AG09319 (cell line): ENCODE measurements at regions not wholly inside any gene's neighbourhood (a gene's known extent, or its start where the extent isn't known, plus 50 kb on each side); places are given as distances from the start of the nearest gene placed in this dataset.

Source experiments
- DNase-seq: peaks from one replicate; pipeline ENCODE4 v3.0.0-alpha.2; 2010; ENCODE audit warnings: low read depth; ENCODE audit errors: extremely low read depth
- CTCF ChIP-seq: IDR thresholded peaks from 2 replicates; pipeline ENCODE4 v1.5.1; 2011; ENCODE audit warnings: low read depth, mild to moderate bottlenecking, inconsistent platforms, low read length, moderate library complexity

- DNase-seq: no peak
- no peak for TF ChIP-seq CTCF
These were observed 543.2 kb upstream of the NRXN1 start for GRCh38 chr2:51575181-51575580.

GRCh38 chr2:51559026-51559425 is 527.1 kb upstream of the NRXN1 start:
- no peak for DNase-seq
- no peak for TF ChIP-seq CTCF

DNA sequence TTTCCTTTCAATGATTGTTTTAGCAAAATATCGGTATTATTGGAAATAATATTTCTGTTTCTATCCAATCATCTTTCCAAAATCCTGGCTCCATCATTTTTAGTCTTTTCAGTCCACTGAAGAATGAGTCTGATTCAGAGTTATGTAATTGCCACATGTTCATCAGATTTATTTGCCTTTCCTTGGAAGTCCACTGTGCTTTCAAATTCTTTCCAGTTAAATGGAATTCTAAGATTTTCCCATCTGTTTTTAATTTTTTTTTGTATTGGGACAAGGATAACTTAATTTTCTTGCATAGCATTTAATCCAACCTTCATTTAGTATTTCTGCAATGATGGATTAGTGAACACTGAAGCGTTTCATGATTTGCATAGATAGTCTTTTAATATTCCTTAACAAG is 521.5 kb upstream of the NRXN1 start:
- no peak for DNase-seq
- no peak for TF ChIP-seq CTCF

- no peak for DNase-seq
- no peak for TF ChIP-seq CTCF
These were observed 503.8 kb upstream of the NRXN1 start for GRCh38 chr2:51535763-51536162.

DNA sequence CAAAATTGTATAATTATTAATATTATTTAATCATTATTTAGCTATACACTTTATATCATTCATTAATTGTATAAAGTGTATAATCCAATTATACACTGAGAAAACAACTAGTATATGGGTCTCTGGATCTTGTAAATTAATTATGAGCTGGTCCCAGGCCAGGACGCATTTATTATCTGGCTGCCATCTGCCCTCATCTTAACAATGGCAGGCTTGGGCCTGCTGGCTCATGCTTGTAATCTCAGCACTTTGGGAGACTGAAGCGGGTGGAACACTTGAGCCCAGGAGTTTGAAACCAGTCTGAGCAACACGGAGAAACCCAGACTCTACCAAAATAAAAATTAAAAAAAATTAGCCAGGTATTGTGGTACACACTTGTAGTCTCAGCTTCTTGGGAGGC is 502.2 kb upstream of the NRXN1 start:
- DNase-seq: no peak
- no peak for TF ChIP-seq CTCF

- DNase-seq: no peak
- TF ChIP-seq CTCF: no peak
These were observed 496.2 kb upstream of the NRXN1 start for GRCh38 chr2:51528156-51528555.

GRCh38 chr2:51526766-51527165 is 494.8 kb upstream of the NRXN1 start:
- TF ChIP-seq CTCF: no peak
- no peak for DNase-seq
